Fibroblast of villous mesenchyme (primary cell): ENCODE measurements at regions not wholly inside any gene's neighbourhood (a gene's known extent, or its start where the extent isn't known, plus 50 kb on each side); places are given as distances from the start of the nearest gene placed in this dataset.
A peak's percentile ranks its signal among the peaks of the same experiment; 100 is the strongest.

Experiments used
- DNase-seq: peaks from one replicate; pipeline ENCODE4 v3.0.0-alpha.2; 2010; ENCODE audit warnings: low read depth
- H3K4me3 ChIP-seq: 2 replicates; pipeline ENCODE4 v1.5.1; 2011; ENCODE audit warnings: low read depth, mild to moderate bottlenecking, low read length
- TF ChIP-seq, protein P1 (sequence below): IDR thresholded peaks from 2 replicates; pipeline ENCODE4 v1.5.1; 2012; ENCODE audit warnings: low read depth, mild to moderate bottlenecking, low read length; ENCODE audit not compliant: insufficient read depth

- no peak overlapping the region for H3K4me3 ChIP-seq
- peak; percentile 58 for DNase-seq
- TF ChIP-seq, protein P1, sequence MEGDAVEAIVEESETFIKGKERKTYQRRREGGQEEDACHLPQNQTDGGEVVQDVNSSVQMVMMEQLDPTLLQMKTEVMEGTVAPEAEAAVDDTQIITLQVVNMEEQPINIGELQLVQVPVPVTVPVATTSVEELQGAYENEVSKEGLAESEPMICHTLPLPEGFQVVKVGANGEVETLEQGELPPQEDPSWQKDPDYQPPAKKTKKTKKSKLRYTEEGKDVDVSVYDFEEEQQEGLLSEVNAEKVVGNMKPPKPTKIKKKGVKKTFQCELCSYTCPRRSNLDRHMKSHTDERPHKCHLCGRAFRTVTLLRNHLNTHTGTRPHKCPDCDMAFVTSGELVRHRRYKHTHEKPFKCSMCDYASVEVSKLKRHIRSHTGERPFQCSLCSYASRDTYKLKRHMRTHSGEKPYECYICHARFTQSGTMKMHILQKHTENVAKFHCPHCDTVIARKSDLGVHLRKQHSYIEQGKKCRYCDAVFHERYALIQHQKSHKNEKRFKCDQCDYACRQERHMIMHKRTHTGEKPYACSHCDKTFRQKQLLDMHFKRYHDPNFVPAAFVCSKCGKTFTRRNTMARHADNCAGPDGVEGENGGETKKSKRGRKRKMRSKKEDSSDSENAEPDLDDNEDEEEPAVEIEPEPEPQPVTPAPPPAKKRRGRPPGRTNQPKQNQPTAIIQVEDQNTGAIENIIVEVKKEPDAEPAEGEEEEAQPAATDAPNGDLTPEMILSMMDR: peak; percentile 73
Observed at GRCh38 chr4:121462660-121463261, 81.9 kb upstream of the QRFPR start.

GRCh38 chr4:121459026-121459425 is 78.2 kb upstream of the QRFPR start:
- DNase-seq: no peak
- H3K4me3 ChIP-seq: no peak overlapping the region
- TF ChIP-seq, protein P1: no peak

DNA sequence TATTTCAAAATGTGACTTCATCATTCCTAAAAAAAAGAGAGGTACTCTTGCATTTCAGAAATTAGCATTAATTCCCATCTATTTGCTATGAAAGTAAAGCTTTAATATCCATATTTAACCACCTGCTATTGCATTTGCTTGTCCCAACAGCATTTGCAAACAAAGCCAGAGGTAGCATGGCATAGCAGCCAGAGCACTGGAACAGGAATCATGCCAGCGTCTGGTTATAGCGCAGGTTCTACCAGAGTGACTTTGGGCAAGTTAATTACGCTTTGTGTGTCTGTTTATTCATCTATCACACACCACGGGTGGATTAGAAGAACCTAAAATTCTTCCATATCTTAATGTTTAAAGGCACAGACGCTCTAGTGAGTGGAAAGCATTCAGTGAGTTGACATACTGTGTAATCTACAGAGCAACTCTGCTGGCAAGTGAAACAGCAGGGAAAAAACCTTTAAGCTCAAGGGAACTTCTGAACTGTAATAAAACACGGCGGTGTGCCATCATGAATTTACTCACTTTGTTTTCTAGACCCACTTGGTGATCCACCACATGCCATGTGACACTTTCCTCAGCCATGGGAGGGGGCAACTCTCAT is 76.6 kb upstream of the QRFPR start:
- no peak for DNase-seq
- TF ChIP-seq, protein P1: no peak
- no peak overlapping the region for H3K4me3 ChIP-seq

DNA sequence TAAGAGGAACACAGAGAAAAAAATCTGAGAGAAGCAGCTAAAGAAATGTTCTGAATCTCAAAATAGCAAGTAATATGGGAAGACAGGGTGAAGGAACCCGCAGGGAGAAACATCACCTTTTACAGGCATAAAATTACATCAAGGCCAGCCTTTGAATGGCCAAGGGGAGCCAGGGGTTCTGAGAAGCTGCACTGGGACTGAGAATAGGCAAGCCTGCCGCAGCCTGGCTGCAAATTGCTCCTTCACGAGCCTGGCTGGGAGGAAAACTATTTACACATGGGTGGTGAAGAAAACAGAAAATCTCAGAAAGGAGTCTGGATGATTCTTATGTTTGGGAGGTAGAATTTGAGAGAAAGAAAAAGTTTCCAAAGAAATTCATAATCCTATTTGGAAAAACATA is 74.5 kb upstream of the QRFPR start:
- TF ChIP-seq, protein P1: no peak
- no peak overlapping the region for H3K4me3 ChIP-seq
- DNase-seq: no peak

- no peak overlapping the region for H3K4me3 ChIP-seq
- no peak for DNase-seq
- TF ChIP-seq, protein P1: no peak
Observed at GRCh38 chr4:121454251-121454979, 73.6 kb upstream of the QRFPR start.

GRCh38 chr4:121451310-121451709 is 70.5 kb upstream of the QRFPR start:
- no peak for DNase-seq
- H3K4me3 ChIP-seq: no peak overlapping the region
- TF ChIP-seq, protein P1: no peak
